Kidney epithelial cell (primary cell): ENCODE measurements at regions not wholly inside any gene's neighbourhood (a gene's known extent, or its start where the extent isn't known, plus 50 kb on each side); places are given as distances from the start of the nearest gene placed in this dataset.

ENCODE experiments used
- DNase-seq: peaks from one replicate; pipeline ENCODE4 v3.0.0-alpha.2; 2010; ENCODE audit warnings: low read depth
- H3K27me3 ChIP-seq: 2 replicates; pipeline ENCODE4 v1.6.0; 2011; ENCODE audit warnings: low read length; ENCODE audit not compliant: control insufficient read depth, insufficient read depth
- H3K36me3 ChIP-seq: 2 replicates; pipeline ENCODE4 v1.5.1; 2011; ENCODE audit warnings: low read length; ENCODE audit not compliant: control insufficient read depth, insufficient read depth
- H3K4me3 ChIP-seq: 2 replicates; pipeline ENCODE4 v1.5.1; 2011; ENCODE audit warnings: low read depth, mild to moderate bottlenecking, control low read depth, low read length
- TF ChIP-seq, protein P1 (sequence below): IDR thresholded peaks from 2 replicates; pipeline ENCODE4 v1.5.1; 2011; ENCODE audit warnings: mild to moderate bottlenecking, moderate library complexity, low read length, control low read depth, inconsistent platforms; ENCODE audit not compliant: insufficient read depth, poor library complexity, severe bottlenecking

DNA sequence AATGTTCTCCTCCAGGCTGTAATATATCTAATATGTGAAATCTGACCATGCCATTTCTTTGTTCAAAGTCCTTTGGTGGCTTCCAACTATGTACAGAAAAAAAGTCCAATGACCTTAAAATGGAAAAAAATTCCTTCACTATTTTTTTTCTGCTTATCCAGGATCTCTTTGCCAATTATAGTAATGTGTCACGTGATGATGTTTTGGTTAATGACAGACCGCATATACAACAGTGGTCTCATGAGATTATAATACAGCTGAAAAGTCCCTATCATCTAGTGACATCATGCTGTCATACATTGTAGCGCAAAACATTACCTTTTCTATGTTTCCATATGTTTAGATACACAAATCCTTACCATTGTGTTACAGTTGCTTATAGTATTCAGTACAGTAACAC lies 477.6 kb downstream of the TMEM232 start:
- no peaks in the 10 kb centered on the region for H3K27me3 ChIP-seq
- DNase-seq, result no peak
- no peak overlapping the region for H3K4me3 ChIP-seq
- TF ChIP-seq, protein P1, sequence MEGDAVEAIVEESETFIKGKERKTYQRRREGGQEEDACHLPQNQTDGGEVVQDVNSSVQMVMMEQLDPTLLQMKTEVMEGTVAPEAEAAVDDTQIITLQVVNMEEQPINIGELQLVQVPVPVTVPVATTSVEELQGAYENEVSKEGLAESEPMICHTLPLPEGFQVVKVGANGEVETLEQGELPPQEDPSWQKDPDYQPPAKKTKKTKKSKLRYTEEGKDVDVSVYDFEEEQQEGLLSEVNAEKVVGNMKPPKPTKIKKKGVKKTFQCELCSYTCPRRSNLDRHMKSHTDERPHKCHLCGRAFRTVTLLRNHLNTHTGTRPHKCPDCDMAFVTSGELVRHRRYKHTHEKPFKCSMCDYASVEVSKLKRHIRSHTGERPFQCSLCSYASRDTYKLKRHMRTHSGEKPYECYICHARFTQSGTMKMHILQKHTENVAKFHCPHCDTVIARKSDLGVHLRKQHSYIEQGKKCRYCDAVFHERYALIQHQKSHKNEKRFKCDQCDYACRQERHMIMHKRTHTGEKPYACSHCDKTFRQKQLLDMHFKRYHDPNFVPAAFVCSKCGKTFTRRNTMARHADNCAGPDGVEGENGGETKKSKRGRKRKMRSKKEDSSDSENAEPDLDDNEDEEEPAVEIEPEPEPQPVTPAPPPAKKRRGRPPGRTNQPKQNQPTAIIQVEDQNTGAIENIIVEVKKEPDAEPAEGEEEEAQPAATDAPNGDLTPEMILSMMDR, result no peak
- no peaks in the 10 kb centered on the region for H3K36me3 ChIP-seq

DNA sequence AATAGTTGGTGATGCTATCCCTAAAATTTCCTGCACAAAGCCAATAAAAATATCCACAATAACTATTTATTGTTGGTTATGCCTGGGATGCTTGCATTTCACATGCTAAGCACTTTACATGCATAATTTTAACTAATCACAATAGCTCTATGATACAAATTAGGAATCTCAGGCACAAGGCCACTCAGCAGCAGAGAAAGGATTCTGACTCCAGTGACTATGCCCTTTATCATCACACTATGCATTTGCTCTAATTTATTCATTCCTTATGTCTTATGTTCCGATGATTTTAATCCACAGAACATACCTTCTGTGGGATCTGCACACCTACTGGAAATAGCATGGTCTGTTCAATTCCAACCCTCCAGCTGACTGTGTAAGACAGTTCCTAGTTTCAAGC lies 476.1 kb downstream of the TMEM232 start:
- Histone ChIP-seq H3K36me3 (no peaks in the 10 kb centered on the region), H3K4me3 (no peak overlapping the region), H3K27me3 (no peaks in the 10 kb centered on the region)
- DNase-seq, result no peak
- TF ChIP-seq, protein P1, result no peak

DNA sequence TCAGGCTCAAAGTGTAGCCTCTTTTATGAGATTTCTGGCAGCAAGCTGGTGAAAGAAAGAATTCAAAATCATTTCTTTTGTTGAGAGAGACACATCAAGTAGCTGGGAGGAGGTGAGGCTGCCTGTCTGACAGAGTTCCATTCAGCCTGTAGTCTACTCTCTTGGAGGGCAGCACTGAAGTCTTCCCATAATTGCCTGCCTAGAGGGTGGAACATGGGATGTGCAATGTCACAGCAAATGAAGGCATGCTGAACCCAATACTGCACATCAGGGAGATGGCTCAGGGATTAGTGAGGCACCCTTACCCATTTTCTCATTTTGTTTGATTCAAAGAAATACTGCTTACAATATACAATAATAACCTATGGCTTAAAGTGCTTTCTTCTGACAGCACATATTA lies 475.7 kb downstream of the TMEM232 start:
- DNase-seq, result no peak
- TF ChIP-seq, protein P1, result no peak
- no peaks in the 10 kb centered on the region for H3K27me3 ChIP-seq
- H3K4me3 ChIP-seq, result no peak overlapping the region
- H3K36me3 ChIP-seq, result no peaks in the 10 kb centered on the region

DNA sequence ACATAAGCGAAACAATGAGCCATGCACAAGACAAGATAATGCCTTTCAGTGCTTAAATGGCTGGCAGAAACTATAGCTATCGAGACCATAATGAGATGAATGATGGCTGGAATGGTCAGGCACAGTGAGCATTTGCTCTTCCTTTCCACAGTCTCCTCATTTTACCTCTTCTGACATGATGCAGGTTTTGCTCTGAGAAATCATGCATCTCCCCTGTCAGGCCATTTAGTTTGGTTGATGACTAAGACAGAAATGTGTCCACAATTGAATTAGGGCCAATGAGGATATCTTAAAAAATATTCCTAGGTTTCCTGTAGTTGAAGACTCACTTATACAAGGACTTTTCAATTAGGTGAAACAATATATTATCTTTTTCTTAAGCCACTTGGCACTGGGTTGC lies 475.1 kb downstream of the TMEM232 start:
- TF ChIP-seq, protein P1, result no peak
- Histone ChIP-seq H3K36me3 (no peaks in the 10 kb centered on the region), H3K27me3 (no peaks in the 10 kb centered on the region), H3K4me3 (no peak overlapping the region)
- DNase-seq, result no peak

DNA sequence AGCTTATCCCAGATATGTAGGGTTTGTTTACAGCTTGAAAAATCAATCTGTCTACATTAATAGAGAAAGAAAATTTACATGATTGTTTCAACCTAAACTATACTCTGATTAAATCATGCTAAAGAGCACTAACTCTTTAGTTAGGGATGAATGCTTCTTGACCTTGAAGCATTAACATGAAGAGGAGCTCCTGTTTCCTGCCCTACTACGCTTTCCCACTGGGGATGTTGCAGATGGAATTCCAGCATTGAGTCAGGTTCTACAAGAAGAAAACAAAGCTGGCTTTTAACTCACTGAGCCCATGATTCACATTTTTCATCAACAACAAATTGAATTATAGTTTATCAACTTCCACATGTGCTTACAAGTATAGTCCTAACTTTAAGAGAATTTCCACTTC lies 471.3 kb downstream of the TMEM232 start:
- Histone ChIP-seq H3K4me3 (no peak overlapping the region), H3K36me3 (no peaks in the 10 kb centered on the region), H3K27me3 (no peaks in the 10 kb centered on the region)
- no peak for DNase-seq
- TF ChIP-seq, protein P1, result no peak

DNA sequence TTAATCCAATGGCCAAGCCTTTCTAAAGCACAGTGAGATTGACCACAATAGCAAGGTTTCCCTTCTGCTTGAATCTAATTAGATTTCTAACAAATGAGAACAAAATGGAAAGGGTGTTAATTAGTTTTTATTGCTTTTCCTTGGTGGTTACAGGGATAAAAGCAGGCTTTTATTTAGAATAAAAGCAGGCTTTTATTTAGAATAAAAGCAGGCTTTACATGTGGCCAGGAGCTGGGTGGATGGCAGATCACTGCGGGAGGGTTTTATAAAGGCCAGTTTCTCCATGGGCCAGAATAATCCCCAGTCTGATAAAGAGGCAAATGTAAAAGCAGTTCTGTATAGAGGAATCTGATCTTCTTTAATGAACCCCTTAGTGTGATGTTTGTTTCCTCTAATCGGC lies 470.2 kb downstream of the TMEM232 start:
- no peak for DNase-seq
- TF ChIP-seq, protein P1, result no peak
- H3K36me3 ChIP-seq, result no peaks in the 10 kb centered on the region
- H3K4me3 ChIP-seq, result no peak overlapping the region
- H3K27me3 ChIP-seq, result no peaks in the 10 kb centered on the region
